Activated CD4-positive, alpha-beta T cell treated with anti-CD3 and anti-CD28 coated beads for 48 hours (primary cell): ENCODE measurements at regions not wholly inside any gene's neighbourhood (a gene's known extent, or its start where the extent isn't known, plus 50 kb on each side); places are given as distances from the start of the nearest gene placed in this dataset.

Source experiments
- DNase-seq: peaks from one replicate; pipeline ENCODE4 v3.0.0-alpha.2; 2020

GRCh38 chr10:62554632-62555199, 180.5 kb downstream of the ZNF365 start:
- DNase-seq, result peak; percentile 18

DNA sequence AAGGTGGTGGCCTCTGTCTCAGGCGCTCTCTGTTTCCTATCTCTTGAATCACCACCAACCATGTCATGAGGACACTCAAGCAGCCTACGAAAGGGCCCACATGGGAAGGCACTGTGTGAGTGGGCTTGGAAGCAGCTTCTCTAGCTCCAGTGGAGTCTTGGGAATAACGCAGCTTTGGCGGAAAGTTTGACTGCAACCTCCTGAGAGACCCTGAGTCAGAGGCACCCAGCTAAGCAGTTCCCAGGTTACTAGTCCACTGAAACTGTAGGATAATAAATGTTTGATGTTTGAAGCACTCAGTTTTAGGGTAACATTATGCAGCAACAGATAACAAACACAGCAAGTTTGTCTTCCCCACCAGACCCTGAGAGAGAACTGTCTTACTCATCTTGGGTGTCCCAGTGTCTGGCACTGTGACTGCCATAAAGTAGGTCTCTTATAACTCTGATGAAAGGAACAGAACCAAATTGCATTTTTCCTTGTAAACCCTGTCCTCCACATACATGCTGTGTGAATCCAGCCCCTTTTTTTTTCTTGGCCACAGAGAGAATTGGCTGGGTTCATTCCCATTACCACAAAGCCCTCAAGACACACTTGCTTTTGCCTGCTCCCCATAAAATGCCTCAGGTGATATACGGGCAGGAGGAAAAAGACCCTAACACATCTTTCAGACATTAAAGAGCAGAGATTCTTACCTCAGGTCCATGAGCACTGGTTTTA, 185.5 kb downstream of the ZNF365 start:
- DNase-seq, result no peak

DNA sequence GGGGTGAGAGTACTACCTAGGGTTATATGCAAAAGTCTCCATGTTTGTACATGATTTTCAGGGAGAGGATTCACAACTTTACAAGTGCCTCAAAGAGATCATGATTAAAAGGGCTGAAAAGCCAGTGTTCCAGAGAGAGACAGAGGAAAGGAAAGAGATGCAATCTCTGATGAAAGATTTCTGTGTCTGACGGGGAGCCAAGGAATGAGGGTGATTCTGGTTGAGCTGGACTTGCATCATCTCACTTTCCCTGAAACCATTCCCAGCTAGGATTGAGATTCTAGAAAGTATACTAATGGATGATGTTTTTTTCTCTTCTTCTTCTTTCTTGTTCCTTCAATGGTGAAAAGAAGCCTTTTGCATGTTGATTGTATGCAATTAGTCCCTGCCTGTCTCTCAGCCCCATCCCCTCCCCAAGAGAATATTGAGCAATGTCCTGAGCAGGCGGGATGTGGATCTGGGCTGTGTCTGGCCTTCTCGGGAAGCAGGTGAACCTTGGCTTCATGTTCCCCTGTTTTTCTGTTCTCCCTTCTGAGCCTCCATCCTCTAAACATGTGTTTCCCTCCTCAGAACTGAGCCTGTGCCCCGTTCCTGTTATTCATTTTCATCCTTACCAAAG, 186.1 kb downstream of the ZNF365 start:
- DNase-seq, result no peak

- DNase-seq, result no peak
Observed at GRCh38 chr10:62561151-62561550, 187.0 kb downstream of the ZNF365 start.

GRCh38 chr10:62562101-62562500, 187.9 kb downstream of the ZNF365 start:
- no peak for DNase-seq

GRCh38 chr10:62562795-62563194, 188.6 kb downstream of the ZNF365 start:
- no peak for DNase-seq

GRCh38 chr10:62573929-62574328, 199.8 kb downstream of the ZNF365 start:
- DNase-seq, result no peak

DNA sequence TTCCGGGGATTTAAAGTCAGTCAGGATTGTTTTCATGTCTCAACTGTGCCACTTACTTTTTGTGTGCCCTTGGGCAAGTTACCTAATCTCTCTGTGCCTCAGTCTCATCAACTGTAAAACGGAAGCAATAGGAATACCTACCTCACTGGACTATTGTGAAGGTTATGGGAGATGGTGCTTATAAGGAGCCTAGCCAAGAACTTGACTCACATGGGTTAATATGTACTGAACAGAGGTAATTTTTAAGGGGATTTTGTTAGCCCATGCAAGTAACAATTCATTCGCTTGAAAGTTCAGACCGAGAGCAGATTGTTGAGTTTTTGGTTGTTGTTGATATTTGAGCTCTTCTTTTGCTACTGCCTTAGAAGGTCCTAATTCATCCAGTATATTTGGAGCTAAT, 202.9 kb downstream of the ZNF365 start:
- DNase-seq, result no peak

GRCh38 chr10:62577666-62578291, 203.6 kb downstream of the ZNF365 start:
- no peak for DNase-seq

GRCh38 chr10:62578301-62578700, 204.1 kb downstream of the ZNF365 start:
- no peak for DNase-seq

GRCh38 chr10:62578916-62579315, 204.7 kb downstream of the ZNF365 start:
- no peak for DNase-seq

DNA sequence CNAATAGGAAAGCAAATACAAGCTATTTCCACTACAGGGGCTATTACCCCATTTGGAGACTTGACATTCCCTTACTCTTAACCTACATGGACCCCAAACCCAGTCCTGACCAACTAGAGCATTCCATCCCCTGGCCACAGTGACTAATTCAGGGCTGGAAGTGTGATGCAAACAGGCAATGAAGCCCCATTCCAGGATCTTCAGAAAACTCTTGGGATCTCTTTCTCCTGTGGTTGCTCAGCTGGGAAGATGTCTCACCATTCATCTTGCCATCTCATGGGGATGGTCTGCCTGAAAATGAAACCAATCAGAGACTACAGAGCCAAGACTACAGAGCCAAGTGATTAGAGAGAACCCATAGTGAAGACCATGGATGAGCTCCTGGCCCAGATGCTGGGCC, 206.2 kb downstream of the ZNF365 start:
- DNase-seq, result no peak

DNA sequence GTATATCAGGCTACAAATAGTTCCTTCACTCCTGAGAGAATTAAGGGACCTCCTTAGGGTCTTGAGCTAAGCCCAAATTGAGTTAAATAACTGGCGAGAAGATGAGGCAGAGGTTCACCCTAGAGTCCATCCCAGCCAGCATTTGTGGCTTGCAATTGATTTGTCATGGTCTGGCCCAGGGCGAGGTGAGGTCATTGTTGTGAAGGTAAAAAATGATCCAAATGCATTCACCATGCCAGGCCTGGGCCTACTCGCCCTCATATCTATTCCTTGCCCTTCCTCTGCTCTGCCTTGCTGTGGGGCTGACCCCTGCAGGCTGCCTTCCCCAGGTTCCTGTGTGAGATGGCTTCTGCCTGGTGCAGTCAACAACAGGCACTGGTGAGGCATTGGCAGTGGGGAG, 207.2 kb downstream of the ZNF365 start:
- no peak for DNase-seq

GRCh38 chr10:62582101-62582705, 208.0 kb downstream of the ZNF365 start:
- DNase-seq, result no peak

DNA sequence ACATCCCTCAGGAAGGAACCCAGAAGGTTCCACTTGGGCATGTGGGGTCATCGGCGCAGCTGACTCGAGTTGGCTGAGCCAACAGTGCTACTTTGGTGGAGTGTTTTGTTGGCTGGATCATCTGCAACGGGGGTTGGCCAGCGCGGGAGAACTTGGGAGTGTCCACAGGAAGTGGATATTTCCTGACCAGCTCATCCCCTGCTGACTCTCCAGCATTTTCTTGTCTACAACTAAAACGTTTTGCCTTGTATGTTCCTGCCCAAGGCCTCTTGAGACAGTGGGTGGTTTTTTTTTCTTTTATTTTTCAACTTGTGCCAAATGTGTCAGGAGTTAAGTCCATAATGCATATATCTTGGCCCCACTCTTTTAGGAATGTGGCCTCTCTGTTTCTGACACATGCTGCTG, 208.6 kb downstream of the ZNF365 start:
- no peak for DNase-seq

- no peak for DNase-seq
Observed at GRCh38 chr10:62583876-62584615, 209.9 kb downstream of the ZNF365 start.

GRCh38 chr10:62584731-62585130, 210.6 kb downstream of the ZNF365 start:
- DNase-seq, result no peak

DNA sequence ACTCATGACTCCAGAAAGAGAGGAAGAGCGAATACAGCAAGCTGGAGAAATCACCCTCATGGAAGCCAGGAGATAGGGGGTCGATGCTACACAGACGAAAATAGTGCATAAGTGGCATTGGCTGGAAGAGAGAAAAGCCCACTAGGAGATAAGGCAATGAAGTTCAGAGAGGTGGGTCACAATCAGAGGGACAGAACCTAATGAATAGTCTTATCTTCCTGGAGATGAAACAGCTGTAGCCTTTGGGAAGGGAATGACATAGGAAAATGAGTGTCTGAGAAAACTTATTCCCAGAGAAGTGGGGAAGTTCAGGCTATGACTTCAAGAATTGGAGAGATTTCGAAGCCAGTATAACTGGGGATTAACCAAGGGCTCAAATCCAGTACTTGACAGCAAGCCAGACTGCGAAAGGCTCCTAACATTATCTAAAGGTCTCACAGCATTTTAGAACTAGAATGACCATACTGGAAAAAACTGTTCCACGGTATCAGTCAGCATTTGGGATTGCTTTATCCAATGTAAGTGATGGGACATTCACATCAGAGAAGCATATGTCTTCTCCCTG, 211.1 kb downstream of the ZNF365 start:
- no peak for DNase-seq

DNA sequence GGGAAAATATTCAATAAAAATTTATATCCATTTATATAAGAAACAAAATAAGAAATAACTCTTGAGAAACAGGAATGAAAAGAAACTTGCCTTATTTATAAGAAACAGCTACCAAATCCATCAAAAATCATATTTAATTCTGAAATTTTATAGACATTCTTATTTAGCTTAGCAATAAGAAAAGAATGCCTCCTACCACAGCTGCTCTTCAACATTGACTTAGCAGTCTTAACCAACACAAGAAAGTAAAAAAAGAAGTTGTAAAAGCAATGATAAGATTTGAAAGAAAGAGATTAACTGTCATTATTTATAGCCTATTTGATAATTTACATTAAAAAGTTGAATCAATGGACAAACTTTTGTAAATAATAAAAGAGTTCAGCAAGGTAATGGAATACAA, 212.8 kb downstream of the ZNF365 start:
- no peak for DNase-seq

DNA sequence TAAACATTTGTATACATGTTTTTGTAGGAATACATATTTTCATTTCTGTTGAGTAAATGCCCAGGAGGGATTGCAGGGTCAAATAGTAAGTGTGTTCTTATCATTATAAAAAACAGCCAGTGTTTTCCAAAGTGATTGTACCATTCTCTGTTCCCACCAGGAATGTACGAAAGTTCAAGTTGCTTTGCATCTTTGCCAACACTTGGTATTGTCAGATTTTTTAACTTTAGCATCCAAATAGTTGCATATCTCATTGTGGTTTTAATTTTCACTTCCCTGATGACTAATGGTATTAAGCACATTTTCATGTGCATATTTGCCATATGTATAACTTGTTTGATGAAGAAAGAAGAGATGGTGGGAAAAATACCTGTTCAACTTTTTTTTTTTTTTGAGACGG, 213.9 kb downstream of the ZNF365 start:
- no peak for DNase-seq

DNA sequence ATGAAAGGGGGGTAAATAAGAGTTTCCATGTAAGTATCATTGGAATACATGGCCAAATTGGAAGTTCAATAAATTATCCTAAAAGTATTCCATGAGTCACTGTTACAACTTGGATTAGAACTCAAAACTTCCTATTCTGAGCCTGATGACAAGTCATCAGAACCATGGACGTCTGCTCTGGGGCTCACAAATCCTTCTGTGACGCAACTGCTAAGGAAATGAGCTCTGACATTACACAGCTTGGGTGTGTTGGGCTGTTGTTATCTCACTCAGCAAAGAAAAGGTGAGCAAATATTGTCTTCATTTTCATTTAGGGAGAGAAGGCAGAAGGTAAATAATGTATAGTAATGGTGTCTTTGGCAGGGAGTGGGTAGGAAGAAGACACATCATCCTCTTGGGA, 214.8 kb upstream of the ADO start:
- no peak for DNase-seq

GRCh38 chr10:62590306-62590705, 214.2 kb upstream of the ADO start:
- no peak for DNase-seq

DNA sequence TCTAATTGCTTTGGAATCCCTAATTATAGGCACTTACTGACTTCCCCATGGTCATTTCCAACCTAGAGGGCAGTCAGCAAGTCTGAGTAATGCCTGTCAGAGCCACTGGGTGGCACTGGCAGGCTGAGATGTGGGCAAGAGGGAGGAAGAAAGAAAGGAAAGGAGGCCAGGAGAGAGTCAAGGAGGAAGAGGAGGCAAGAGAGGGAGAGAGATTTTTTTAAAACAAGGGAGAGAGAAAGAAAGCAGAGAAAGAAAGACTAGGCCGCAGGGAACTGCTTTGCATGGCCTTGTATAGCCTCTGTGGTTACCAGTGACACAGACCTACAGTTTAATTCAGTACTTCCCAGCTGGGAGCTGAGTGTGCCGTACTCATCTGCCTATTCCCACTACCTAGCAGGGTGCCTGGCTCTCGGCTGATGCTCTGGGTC, 210.4 kb upstream of the ADO start:
- DNase-seq, result peak; percentile 63
